Cardiac muscle cell (in vitro differentiated cells and primary cell): ENCODE measurements at regions not wholly inside any gene's neighbourhood (a gene's known extent, or its start where the extent isn't known, plus 50 kb on each side); places are given as distances from the start of the nearest gene placed in this dataset.

ENCODE experiments used
- DNase-seq, 2 donors: peaks; one replicate each; pipeline versions ENCODE4 v3.0.0 to v3.0.0-alpha.2; 2010 to 2017; ENCODE audit warnings: low read depth in 1 of 2, low spot score in 1 of 2
- H3K27ac ChIP-seq: fragments of 200-600 bp; sonication (generic); 2 replicates; pipeline ENCODE4 v1.5.1; 2016
- H3K27me3 ChIP-seq: fragments of 200-600 bp; sonication (generic); 2 replicates; pipeline ENCODE4 v1.6.0; 2016; ENCODE audit warnings: control low read depth
- H3K36me3 ChIP-seq: fragments of 200-600 bp; sonication (generic); 2 replicates; pipeline ENCODE4 v1.5.1; 2016; ENCODE audit warnings: control low read depth
- H3K4me1 ChIP-seq: fragments of 200-600 bp; sonication (generic); 2 replicates; pipeline ENCODE4 v1.8.1; 2017; ENCODE audit warnings: low read depth, mild to moderate bottlenecking, mixed run types
- H3K4me3 ChIP-seq: fragments of 200-600 bp; sonication (generic); 2 replicates; pipeline ENCODE4 v1.5.1; 2016; ENCODE audit warnings: mild to moderate bottlenecking
- H3K9me3 ChIP-seq: fragments of 200-600 bp; sonication (generic); 2 replicates; pipeline ENCODE4 v1.5.1; 2017; ENCODE audit warnings: low read depth, mild to moderate bottlenecking, control low read depth
- TF ChIP-seq, protein P1 (sequence below): IDR thresholded peaks from 2 replicates; pipeline ENCODE4 v1.5.1; 2012; ENCODE audit warnings: low read depth, mild to moderate bottlenecking, low read length

GRCh38 chr16:52203096-52203495, 343.8 kb downstream of the TOX3 start:
- no peak overlapping the region for H3K27ac ChIP-seq
- no peak overlapping the region for H3K4me3 ChIP-seq
- TF ChIP-seq, protein P1, sequence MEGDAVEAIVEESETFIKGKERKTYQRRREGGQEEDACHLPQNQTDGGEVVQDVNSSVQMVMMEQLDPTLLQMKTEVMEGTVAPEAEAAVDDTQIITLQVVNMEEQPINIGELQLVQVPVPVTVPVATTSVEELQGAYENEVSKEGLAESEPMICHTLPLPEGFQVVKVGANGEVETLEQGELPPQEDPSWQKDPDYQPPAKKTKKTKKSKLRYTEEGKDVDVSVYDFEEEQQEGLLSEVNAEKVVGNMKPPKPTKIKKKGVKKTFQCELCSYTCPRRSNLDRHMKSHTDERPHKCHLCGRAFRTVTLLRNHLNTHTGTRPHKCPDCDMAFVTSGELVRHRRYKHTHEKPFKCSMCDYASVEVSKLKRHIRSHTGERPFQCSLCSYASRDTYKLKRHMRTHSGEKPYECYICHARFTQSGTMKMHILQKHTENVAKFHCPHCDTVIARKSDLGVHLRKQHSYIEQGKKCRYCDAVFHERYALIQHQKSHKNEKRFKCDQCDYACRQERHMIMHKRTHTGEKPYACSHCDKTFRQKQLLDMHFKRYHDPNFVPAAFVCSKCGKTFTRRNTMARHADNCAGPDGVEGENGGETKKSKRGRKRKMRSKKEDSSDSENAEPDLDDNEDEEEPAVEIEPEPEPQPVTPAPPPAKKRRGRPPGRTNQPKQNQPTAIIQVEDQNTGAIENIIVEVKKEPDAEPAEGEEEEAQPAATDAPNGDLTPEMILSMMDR, result no peak

GRCh38 chr16:52193441-52193840, 353.5 kb downstream of the TOX3 start:
- TF ChIP-seq, protein P1, result no peak
- no peak for DNase-seq
- no peaks in the 10 kb centered on the region for H3K4me1 ChIP-seq

More at GRCh38 chr16:52203096-52203495, 343.8 kb downstream of the TOX3 start:
- no peak for DNase-seq
- H3K9me3 ChIP-seq, result no peaks in the 10 kb centered on the region
- no peaks in the 10 kb centered on the region for H3K36me3 ChIP-seq
- no peaks in the 10 kb centered on the region for H3K27me3 ChIP-seq
- H3K4me1 ChIP-seq, result no peaks in the 10 kb centered on the region

DNA sequence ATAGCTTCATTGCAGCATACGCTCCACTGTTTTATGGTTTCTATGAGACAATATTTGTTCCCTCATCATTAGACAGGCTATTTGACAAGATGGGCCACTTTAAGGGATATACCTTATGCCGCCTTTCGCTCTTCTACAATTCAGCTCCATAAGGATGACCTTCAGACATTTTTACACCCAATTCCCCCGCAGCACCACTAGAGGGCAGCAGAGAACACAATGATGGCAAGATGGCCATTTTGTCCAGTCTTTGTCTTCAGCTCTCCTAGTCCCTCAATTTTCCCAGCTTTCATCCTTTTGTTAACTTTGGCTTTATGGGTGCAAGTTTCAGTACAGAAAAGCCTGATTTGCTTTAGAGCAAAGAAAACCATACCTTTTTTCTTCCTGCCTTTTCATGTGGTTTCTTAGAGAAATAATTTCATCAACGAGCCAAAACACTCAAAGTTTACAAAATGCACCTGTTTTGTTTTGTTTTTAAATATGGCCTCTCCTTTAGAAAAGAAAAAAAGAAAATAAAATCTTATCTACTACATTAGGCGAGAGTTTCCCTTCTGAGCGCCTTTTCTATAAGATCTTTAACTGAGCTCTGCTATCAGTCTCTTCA, 355.3 kb downstream of the TOX3 start:
- H3K4me3 ChIP-seq, result no peak overlapping the region
- H3K9me3 ChIP-seq, result no peaks in the 10 kb centered on the region
- no peak overlapping the region for H3K27ac ChIP-seq
- TF ChIP-seq, protein P1, result peak; percentile 93
- H3K27me3 ChIP-seq, result no peaks in the 10 kb centered on the region
- peak; percentile 71 to 73 for DNase-seq
- H3K36me3 ChIP-seq, result no peaks in the 10 kb centered on the region
- H3K4me1 ChIP-seq, result no peaks in the 10 kb centered on the region

More at GRCh38 chr16:52193441-52193840, 353.5 kb downstream of the TOX3 start:
- Histone ChIP-seq H3K4me3 (no peak overlapping the region), H3K27me3 (no peaks in the 10 kb centered on the region), H3K9me3 (no peaks in the 10 kb centered on the region), H3K27ac (no peak overlapping the region), H3K36me3 (no peaks in the 10 kb centered on the region)

DNA sequence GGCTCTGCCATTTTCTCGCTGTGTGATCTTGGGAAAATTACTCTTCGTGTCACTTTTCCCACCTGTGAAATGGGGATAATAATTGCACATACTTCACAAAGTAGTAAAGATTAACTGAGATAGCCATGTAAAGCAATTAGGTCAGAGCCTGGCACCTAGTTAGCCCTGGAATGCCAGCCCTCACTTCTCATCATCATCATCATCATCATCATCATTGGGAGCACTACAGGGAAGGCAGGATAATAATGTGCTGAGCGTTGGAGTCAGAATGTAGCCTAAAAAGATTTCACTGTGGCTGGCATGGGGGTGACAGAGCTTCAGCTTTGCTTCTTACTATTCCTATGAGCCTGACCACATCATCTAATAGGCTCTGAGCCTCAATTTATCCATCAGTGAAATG, 362.6 kb downstream of the TOX3 start:
- Histone ChIP-seq H3K27ac (no peak overlapping the region), H3K9me3 (no peaks in the 10 kb centered on the region), H3K4me3 (no peak overlapping the region), H3K27me3 (no peaks in the 10 kb centered on the region), H3K36me3 (no peaks in the 10 kb centered on the region), H3K4me1 (no peaks in the 10 kb centered on the region)
- no peak for DNase-seq
- TF ChIP-seq, protein P1, result no peak

- H3K36me3 ChIP-seq, result no peaks in the 10 kb centered on the region
- H3K9me3 ChIP-seq, result no peaks in the 10 kb centered on the region
- H3K4me1 ChIP-seq, result no peaks in the 10 kb centered on the region
- H3K4me3 ChIP-seq, result no peak overlapping the region
- DNase-seq, result no peak
- TF ChIP-seq, protein P1, result no peak
- no peaks in the 10 kb centered on the region for H3K27me3 ChIP-seq
- H3K27ac ChIP-seq, result no peak overlapping the region
Measured at GRCh38 chr16:52182840-52183239, 364.1 kb downstream of the TOX3 start.
